Keratinocyte (primary cell): ENCODE measurements at regions not wholly inside any gene's neighbourhood (a gene's known extent, or its start where the extent isn't known, plus 50 kb on each side); places are given as distances from the start of the nearest gene placed in this dataset.
"Not testable (repeated sequence)": the region's sequence is repeated elsewhere in the genome, so short reads cannot be mapped to it uniquely, and the experiment has no call there.

Experiments used
- DNase-seq: peaks from one replicate; pipeline ENCODE4 v3.0.0-alpha.2; 2011; ENCODE audit warnings: low read depth, missing footprints, low spot score
- FAIRE-seq: peaks from 2 replicates; lab custom pipeline; 2011; peaks lifted over from hg19 to GRCh38; lab: Jason Lieb, UNC
- H2AFZ ChIP-seq: 2 replicates; pipeline ENCODE4 v1.6.0; 2012; ENCODE audit warnings: low read length, control low read depth, inconsistent platforms; ENCODE audit not compliant: control insufficient read depth
- H3K27ac ChIP-seq: 2 replicates; pipeline ENCODE4 v1.5.1; 2011; ENCODE audit warnings: low read length; ENCODE audit not compliant: control insufficient read depth, insufficient read depth
- H3K27me3 ChIP-seq: 3 replicates; pipeline ENCODE4 v1.6.0; 2011; ENCODE audit warnings: low read length; ENCODE audit not compliant: control insufficient read depth, insufficient read depth; ENCODE audit errors: extremely low read depth
- H3K36me3 ChIP-seq, 2 experiments: 2 replicates in 1 of 2; 3 replicates in 1 of 2; pipeline ENCODE4 v1.5.1; 2011; ENCODE audit warnings: low read length in 2 of 2, mild to moderate bottlenecking in 1 of 2; ENCODE audit not compliant: control insufficient read depth in 2 of 2, insufficient read depth in 2 of 2; ENCODE audit errors: extremely low read depth in 1 of 2
- H3K4me1 ChIP-seq: 3 replicates; pipeline ENCODE4 v1.5.1; 2011; ENCODE audit warnings: low read length; ENCODE audit not compliant: control insufficient read depth, insufficient read depth; ENCODE audit errors: extremely low read depth
- H3K4me2 ChIP-seq: 3 replicates; pipeline ENCODE4 v1.6.0; 2011; ENCODE audit warnings: low read depth, low read length; ENCODE audit not compliant: control insufficient read depth, insufficient read depth; ENCODE audit errors: extremely low read depth
- H3K4me3 ChIP-seq, 3 experiments: fragments of 200-600 bp in 1 of 3; sonication (generic) in 1 of 3; 2 replicates in 2 of 3; 3 replicates in 1 of 3; pipeline ENCODE4 v1.5.1; 2011 to 2016; ENCODE audit warnings: low read length in 3 of 3, mild to moderate bottlenecking in 3 of 3, control low read depth in 2 of 3, inconsistent platforms in 1 of 3, low read depth in 1 of 3, mixed read lengths in 1 of 3, mixed run types in 1 of 3, moderate library complexity in 1 of 3; ENCODE audit not compliant: control insufficient read depth in 2 of 3, insufficient read depth in 2 of 3; ENCODE audit errors: extremely low read depth in 1 of 3
- H3K79me2 ChIP-seq: 2 replicates; pipeline ENCODE4 v1.6.0; 2012; ENCODE audit warnings: low read length; ENCODE audit not compliant: control insufficient read depth, insufficient read depth
- H3K9ac ChIP-seq: 3 replicates; pipeline ENCODE4 v1.6.0; 2011; ENCODE audit warnings: low read length; ENCODE audit not compliant: control insufficient read depth, insufficient read depth; ENCODE audit errors: extremely low read depth
- H3K9me1 ChIP-seq: 3 replicates; pipeline ENCODE4 v1.6.0; 2011; ENCODE audit warnings: low read length; ENCODE audit not compliant: control insufficient read depth, insufficient read depth; ENCODE audit errors: extremely low read depth
- H3K9me3 ChIP-seq: 2 replicates; pipeline ENCODE4 v1.5.1; 2012; ENCODE audit warnings: low read depth, low read length; ENCODE audit not compliant: control insufficient read depth
- H4K20me1 ChIP-seq: 3 replicates; pipeline ENCODE4 v1.6.0; 2011; ENCODE audit warnings: low read length; ENCODE audit not compliant: control insufficient read depth, insufficient read depth; ENCODE audit errors: extremely low read depth
- CTCF ChIP-seq, 3 experiments: IDR thresholded peaks in 1 of 3; conservative IDR thresholded peaks in 1 of 3; optimal IDR thresholded peaks in 1 of 3; 2 replicates in 2 of 3; 3 replicates in 1 of 3; pipeline versions ENCODE3 to v1.5.1; 2011; ENCODE audit warnings: low read length in 3 of 3, mild to moderate bottlenecking in 3 of 3, moderate library complexity in 2 of 3, control low read depth in 1 of 3, inconsistent platforms in 1 of 3; ENCODE audit not compliant: insufficient read depth in 2 of 3; ENCODE audit errors: extremely low read depth in 1 of 3
- dilution Hi-C: fragments of 300-500 bp; cut with MboI; formaldehyde crosslinking; loops from one replicate; pipeline ENCODE4 v1.7.0; 2020; ENCODE audit warnings: low sequenced_read_pairs; ENCODE audit not compliant: extremely low pct_ligation_motif_present

DNA sequence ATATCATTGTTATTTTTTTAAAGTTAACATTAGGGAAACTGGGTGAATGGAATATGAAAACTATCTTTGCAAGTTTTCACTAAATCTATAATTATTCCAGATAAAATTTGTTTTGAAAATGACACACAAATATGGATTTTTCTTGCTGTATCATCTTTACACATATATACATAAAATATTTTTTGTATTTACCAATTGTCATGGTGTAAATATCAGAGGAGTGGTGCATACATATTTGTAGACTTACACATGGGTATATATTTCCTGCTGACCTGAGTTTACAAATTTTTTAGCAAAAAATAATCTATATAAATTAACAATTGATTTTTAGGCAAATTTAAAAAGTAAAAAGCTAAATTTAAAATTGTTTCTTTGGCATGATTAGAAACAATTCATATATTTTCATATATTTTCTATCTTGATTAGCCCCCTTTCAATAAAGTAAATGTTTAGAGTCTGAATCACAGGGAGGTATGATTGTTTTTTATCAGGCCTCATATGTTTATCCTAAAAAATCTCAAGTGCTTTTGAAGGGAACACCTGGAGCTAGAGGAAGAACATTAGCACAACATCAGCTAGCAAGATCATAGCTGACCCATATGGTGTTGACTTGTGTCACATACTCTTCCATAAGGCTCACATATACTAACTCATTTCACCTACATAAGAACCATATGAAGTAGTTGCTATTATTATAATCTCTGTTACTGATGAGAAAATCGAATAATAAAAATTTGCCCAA, 671.8 kb upstream of the GJE1 start:
- H3K9me1 ChIP-seq: no peaks in the 10 kb centered on the region
- dilution Hi-C loops: no loop called here
- H4K20me1 ChIP-seq: no peaks in the 10 kb centered on the region
- H3K79me2 ChIP-seq: no peaks in the 10 kb centered on the region
- TF ChIP-seq CTCF (optimal IDR thresholded peaks at IDR 0.05 in 1 of 3, IDR thresholded peaks at IDR 0.05 in 1 of 3, conservative IDR thresholded peaks at IDR 0.05 in 1 of 3; ENCODE audit: extremely low read depth in 1 of 3, insufficient read depth in 2 of 3, low read length in 3 of 3): no peak
- no peak overlapping the region for H3K4me2 ChIP-seq
- no peak overlapping the region for H2AFZ ChIP-seq
- H3K27ac ChIP-seq: no peak overlapping the region
- no peaks in the 10 kb centered on the region for H3K36me3 ChIP-seq
- H3K27me3 ChIP-seq: no peaks in the 10 kb centered on the region
- FAIRE-seq: no peak
- H3K4me1 ChIP-seq: no peaks in the 10 kb centered on the region
- H3K4me3 ChIP-seq: no peak overlapping the region
- no peak overlapping the region for H3K9ac ChIP-seq
- no peak for DNase-seq
- no peaks in the 10 kb centered on the region for H3K9me3 ChIP-seq

GRCh38 chr6:141460245-141460644, 672.5 kb upstream of the GJE1 start:
- DNase-seq, H3K27me3 ChIP-seq, H3K9me3 ChIP-seq, dilution Hi-C loops, FAIRE-seq, H2AFZ ChIP-seq, H3K9me1 ChIP-seq, H3K4me3 ChIP-seq, H3K4me2 ChIP-seq, H3K9ac ChIP-seq, H3K36me3 ChIP-seq, H3K79me2 ChIP-seq, H4K20me1 ChIP-seq, H3K27ac ChIP-seq, H3K4me1 ChIP-seq: not testable (repeated sequence)

- H3K27me3 ChIP-seq, H3K4me2 ChIP-seq, DNase-seq, H3K27ac ChIP-seq, H3K79me2 ChIP-seq, H2AFZ ChIP-seq, H3K9ac ChIP-seq, H3K4me1 ChIP-seq, FAIRE-seq, H3K4me3 ChIP-seq, H3K36me3 ChIP-seq, H3K9me3 ChIP-seq, H4K20me1 ChIP-seq, H3K9me1 ChIP-seq, dilution Hi-C loops: not testable (repeated sequence)
These were observed 674.7 kb upstream of the GJE1 start for GRCh38 chr6:141457984-141458383.
